ENCODE measurements at regions not wholly inside any gene's neighbourhood (a gene's known extent, or its start where the extent isn't known, plus 50 kb on each side); places are given as distances from the start of the nearest gene placed in this dataset.

- TF ChIP-seq NRF1 (IDR thresholded peaks at IDR 0.05; ENCODE audit: low read depth, low read length), result no peak
- TF ChIP-seq RXRA (IDR thresholded peaks at IDR 0.05; ENCODE audit: insufficient read depth, low read depth, low read length), result no peak
- no peak for TF ChIP-seq SIRT6 (IDR thresholded peaks at IDR 0.05; ENCODE audit: low read length)
These were observed 212.6 kb downstream of the ACKR3 start (continued) for GRCh38 chr2:236781933-236782816.

Measured in H1 (cell line).